DMS53 treated with DMSO at 0.1 percent for 48 hours (cell line): ENCODE measurements at regions not wholly inside any gene's neighbourhood (a gene's known extent, or its start where the extent isn't known, plus 50 kb on each side); places are given as distances from the start of the nearest gene placed in this dataset.

Experiments used
- DNase-seq: peaks from one replicate; lab custom pipeline; 2025; ENCODE audit not compliant: unreplicated experiment; lab: John Stamatoyannopoulos, UW

DNA sequence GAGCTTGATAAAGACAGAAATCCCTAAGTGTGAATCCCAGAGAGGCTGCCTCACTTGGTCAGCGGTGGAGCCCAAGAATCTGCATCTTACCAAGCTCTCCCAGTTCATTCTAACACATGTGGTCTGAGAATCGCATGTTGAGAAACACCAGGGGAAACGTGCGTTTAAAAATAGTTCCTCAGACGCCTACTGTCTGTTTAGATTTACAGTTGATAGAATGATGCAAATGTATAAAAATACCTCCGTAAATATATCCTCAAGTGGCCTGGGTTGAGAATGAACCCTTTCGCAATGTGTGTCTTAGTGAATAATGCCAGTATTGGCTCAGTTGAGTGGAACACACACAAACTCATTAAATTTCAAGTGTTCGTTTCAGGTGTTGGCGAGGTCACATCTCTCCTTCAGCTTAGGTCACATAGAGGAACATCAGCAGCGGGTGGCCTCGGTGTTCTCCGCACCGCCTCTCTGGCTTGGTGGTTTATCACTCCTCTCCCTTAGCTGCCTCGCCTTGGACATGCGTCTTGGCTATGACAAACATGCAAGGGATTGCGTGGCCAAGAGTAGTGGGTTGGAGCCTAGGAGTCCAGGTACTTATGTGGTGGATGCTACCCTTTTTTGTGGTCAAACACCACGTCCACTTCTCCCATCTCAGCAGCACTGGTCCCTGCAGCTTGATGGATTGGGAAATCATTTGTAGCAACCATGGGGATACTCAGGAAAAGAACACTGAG is 117.6 kb upstream of the SPATA13 start:
- DNase-seq: no peak

- DNase-seq: no peak
Observed at GRCh38 chr13:24043590-24044350, 116.8 kb upstream of the SPATA13 start.

GRCh38 chr13:24045597-24045996 is 114.9 kb upstream of the SPATA13 start:
- no peak for DNase-seq

DNA sequence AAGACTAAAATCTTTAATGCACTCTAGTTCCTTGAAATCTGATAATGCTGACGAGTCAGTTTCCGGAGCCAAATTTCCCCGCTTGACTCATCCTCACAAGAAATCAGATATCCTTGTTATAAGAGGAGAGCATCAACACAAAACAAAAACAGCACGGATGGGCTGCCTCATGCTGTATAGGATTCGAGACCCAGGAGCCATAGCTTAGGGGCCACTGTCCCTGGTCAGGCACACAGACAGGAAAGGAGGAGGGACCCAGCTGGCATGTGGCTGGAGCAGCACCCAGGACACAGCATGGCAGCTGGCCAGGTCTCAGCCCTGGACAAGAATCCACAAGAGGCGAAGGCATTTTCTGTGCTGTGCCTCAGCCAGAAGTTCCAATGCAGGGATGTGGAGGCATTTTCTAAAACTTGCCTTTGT is 110.2 kb upstream of the SPATA13 start:
- no peak for DNase-seq

DNA sequence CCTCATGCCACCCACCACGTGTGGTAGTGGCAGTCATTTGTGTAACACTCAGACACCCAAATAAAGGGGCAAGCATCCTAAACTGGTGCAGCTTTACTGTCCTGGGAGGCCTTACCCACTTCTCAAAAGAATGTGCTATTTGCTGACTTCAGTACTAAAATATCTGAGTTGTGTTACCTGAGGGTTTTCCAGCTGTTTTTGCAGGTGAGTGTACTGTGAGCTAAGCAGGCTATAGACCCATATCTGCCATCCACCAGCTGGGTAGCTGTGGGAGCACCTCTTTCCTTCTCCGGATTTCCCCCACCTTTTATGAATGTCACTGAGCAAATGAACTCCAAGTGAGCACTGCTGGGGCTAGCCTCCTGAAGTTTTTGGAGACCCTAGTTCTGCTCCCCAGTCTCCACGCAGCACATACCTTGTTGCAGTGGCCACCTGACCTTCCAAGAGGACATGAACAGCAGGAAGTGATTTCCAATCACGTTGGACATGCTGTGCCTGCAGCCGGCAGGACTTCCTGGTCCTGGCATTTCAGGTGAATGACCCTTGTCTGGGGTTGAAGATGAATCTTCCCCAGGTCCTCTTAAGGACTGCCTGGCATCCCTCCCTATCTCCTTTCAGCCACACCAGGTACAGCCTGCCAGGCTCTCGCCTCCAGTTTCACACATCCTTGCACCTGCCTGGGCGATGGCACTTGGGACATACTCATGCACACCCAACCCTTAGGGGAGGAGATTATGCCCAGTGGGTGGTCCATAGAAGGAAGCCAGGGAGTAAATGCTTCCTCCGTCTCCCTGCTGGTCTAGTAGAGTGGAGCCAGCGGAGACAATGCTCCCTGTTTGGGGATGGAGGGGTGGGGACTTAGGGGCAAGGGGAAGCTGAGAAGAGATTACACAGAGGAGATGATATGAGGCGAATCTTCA is 109.5 kb upstream of the SPATA13 start:
- no peak for DNase-seq

DNA sequence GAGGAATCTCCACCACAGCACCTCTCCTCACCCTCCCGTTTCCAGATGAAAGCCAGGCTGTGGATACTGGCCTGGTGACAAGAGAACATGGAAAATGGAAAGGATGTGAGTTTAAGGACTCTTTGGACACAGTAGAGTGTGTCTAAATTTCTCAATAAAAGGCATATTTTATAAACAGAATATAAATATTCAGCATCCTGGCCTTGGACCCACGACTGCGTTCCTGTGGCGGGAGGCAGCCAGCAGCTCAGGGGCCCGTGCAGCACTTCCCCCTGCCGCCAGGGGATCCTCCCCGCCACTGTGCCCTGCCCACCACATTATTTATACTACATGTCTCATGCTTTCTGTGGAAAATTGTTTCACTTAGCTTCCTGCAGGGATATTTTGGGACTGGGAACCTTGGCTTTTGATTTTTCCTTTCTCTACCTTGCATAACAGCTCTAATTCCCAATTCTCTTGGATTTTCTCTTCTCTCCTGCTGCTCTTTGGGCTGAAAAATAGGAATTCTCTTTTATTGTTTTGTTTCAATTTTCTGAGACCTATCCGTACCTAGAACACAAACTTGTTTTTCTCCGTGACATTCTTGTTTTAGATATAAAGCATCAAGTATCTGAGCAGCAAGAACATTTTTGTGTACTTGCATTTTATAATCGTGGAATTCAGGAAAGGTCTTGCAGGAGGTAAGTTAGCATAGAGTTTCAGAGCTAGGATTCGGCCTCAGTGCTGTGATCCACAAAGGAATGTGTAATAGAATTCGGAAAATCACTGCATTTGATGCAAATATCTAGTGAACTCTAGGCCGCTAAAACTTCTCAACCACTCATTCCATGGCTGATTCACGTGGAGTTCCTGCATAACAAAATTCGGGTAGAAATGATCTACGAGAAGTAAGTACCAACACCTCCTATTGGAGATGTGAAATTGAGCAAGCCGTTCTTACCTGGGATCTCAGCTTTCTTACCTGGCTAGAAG is 107.7 kb upstream of the SPATA13 start:
- DNase-seq: no peak

DNA sequence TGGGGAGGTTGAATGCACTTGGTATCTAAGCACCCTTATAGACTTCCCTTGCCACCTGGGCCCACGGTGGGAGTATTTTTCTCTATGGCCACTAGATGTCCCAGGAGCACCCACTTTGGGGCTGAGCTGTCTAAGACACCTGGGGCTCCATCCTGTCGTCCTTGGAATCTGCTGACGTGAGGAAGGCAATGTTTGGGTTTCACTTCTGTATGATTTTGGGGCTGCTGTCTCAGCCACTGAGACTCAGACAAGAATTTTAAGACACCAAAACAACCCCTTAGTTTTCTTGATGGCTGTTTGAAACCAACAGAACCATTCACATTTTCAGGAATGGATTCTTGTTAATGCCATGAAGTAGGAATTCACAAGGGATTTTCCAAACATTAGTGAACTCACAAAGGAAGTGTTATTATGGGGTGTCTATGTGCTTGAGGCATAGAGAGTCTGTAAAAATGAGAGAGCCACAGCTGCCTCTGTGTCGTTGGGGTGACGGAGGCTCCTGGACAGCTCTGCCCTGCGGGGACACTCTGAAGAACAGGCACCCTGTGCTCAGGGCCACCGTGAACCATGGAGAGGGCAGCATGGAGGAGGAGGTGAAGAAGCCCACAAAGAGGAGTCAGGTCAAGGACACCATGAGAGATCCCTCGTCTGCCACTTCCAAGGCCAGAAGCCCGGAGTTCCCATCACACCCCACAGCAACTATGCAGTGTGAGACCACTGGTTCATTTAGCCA is 106.8 kb upstream of the SPATA13 start:
- peak; percentile 87 for DNase-seq

DNA sequence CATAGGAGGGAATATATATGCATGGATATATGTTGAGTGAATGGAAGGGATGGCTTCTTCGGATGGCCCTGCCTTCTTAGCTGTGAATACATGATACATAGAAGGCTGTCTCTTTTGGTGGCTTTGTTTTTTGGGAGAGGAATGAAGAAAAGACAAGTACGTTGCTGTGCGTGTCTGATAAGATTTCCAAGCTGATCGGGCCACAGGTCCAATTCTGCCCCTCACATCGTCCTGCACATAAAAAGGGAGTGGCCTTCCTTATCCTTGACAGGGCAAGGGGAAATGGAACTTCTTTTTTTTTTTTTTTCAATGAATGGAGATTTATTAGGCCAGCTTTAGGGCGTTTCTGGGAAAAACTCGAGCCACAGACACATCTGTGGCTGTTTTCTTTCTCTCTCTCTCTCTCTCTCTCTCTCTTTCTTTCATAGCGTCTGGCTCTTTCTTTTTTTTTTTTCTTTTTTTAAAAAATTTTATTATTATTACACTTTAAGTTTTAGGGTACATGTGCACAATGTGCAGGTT is 103.8 kb upstream of the SPATA13 start:
- DNase-seq: no peak

DNA sequence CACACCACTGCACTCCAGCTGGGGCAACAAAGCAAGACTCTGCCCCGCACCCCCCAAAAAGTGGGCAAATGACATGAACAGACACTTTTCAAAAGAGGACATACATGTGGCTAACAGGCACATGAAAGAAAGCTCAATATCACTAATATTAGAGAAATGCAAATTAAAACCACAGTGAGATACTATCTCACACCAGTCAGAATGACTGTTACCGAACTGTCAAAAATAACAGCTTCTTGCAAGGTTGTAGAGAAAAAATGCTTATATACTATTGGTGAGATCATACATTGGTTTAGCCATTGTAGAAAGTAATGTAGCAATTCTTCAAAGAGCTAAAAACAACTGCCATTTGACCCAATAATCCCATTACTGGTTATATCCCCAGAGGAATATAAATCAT is 99.5 kb upstream of the SPATA13 start:
- no peak for DNase-seq

- no peak for DNase-seq
Observed at GRCh38 chr13:24063281-24063877, 97.1 kb upstream of the SPATA13 start.

DNA sequence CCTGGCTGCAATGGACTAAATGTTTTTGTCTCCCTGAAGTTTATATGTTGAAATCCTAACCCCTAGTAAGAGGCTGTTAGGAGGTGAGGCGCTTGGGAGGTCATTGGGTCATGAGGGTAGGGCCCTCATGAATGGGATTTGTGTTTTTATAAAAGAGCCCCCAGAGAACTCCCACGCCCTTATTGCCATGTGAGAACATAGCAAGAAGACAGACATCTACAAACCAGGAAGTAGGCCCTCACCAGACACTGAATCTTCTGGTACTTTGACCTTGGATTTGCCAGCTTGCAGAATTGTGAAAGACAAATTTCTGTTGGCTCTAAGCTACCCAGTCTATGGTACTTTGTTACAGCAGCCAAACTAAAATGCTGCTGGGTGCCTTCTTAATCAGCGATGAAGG is 96.1 kb upstream of the SPATA13 start:
- DNase-seq: no peak

- DNase-seq: no peak
Observed at GRCh38 chr13:24065176-24065575, 95.3 kb upstream of the SPATA13 start.

DNA sequence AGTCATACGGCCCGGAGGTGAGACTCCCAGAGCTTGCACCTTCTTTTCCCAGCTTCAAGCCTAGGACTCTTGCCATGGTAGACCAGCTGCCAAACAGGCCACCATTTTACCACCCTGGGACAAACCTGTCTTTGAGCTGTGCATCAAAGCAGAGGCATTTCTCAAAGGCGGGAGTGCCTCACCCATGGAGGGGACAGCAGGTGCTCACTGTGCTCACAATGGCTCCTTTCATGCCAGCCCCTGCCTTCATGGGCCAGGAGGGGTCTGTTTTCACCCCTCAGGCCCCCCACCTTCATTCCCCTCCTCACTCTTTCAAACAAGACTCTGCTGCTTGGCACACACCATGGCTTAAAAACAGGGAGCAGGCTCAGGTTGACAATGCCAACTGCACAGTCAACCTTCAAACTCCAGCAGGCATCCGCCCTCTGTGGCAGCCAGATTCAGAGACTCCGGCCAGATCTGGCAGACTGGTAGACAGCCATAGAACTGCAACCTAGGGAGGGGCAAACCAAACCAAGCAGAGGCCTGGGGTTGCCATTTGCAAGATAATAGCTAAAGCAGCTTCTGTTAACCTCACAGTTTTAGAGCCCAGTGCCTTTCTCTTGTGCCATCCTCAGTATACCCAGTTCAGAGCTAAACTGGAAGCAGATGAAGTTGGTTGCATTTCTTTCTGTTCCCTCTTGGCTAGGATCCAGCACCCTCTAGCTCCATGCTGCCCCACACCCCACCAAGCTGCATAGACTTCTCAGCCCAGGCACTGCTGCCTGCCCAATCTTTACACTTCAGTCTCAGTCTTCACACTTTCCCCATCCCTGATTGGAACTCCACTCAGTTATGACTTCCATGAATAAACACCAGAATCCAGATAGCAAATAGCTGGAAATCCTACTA is 93.9 kb upstream of the SPATA13 start:
- no peak for DNase-seq

DNA sequence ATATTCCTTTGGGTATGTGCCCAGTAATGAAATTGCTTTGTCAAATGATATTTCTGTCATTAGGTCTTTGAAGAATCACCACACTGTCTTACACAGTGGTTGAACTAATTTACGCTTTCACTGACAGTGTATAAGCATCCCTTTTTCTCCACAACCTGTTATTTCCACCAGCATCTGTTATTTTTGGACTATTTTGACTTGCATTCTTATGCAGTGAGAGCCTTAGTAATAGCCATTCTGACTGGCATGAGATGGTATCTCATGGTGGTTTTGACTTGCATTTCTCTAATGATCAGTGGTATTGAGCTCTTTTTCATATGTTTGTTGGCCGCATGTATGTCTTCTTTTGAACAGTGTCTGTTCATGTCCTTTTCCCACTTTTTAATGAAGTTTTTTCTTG is 92.0 kb upstream of the SPATA13 start:
- no peak for DNase-seq

DNA sequence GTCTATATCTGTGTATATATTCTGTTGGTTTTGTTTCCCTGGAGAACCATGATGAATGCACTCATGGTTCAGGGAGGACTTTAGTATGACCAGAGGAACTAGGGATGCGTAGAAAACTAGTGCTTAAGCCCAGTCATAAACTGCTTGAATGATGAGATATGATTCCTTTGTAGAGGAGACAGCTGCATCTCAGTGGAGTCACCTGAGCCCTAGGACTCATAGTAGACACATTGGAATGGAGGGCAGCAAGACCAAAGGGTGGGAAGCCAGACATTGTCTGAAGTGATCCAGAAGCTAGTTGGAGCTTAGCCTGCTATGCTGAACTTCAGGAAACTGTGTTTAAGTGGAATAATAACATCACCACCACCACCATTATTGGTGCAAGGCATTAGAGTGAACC is 89.5 kb upstream of the SPATA13 start:
- DNase-seq: no peak

- DNase-seq: no peak
Observed at GRCh38 chr13:24071423-24072075, 89.0 kb upstream of the SPATA13 start.

GRCh38 chr13:24073657-24074056 is 86.9 kb upstream of the SPATA13 start:
- no peak for DNase-seq

DNA sequence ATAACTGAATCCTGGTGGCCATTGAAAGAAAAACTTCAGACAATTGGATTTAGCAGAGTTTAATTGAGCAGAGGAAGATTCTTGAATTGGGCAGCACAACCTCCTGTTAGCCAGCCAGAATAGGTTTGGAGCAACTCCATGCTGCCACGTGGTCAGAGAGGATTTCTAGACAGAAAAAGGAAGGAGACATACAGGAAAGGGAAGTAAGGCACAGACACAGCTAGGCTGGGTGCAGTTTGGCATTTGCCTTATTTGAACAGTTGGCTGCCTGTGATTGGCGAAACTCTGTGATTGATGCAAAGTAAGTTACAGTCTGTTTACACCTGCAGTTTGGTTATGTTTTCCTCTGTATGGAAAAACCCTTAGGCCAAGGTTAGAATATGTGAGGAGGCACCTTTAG is 85.8 kb upstream of the SPATA13 start:
- DNase-seq: peak; percentile 16
